GM12878 (cell line): ENCODE measurements at regions not wholly inside any gene's neighbourhood (a gene's known extent, or its start where the extent isn't known, plus 50 kb on each side); places are given as distances from the start of the nearest gene placed in this dataset.
"Not testable (repeated sequence)": the region's sequence is repeated elsewhere in the genome, so short reads cannot be mapped to it uniquely, and the experiment has no call there.

Experiments
- ATAC-seq: fragments of 200-7000 bp; cut with Tn5 transposase; 3 replicates; pipeline ENCODE4 v1.9.1; 2020; ENCODE audit warnings: mild to moderate bottlenecking, moderate library complexity
- BruUV-seq: library from RNA; stranded (reverse); fragments of 400-500 nt; replicated peaks from 2 replicates; lab custom pipeline; 2021; lab: Mats Ljungman, UMichigan
- CTCF ChIA-PET: fragments of 300-600 bp; sonication (Branson Sonifier 250); formaldehyde crosslinking; extraction: SDS; loops from one replicate; lab custom pipeline; 2021; ENCODE audit warnings: inconsistent platforms; lab: Yijun Ruan, JAX
- POLR2A ChIA-PET: fragments of 350-600 bp; formaldehyde crosslinking; extraction: SDS; loops from one replicate; lab custom pipeline; 2021; ENCODE audit warnings: inconsistent platforms; lab: Charles Lee
- RAD21 ChIA-PET: fragments of 300-600 bp; sonication (Branson Sonifier 250); formaldehyde crosslinking; loops from one replicate; lab custom pipeline; 2023; ENCODE audit warnings: antibody characterized with exemption; ENCODE audit not compliant: unreplicated experiment; lab: Charles Lee
- SMC1A ChIA-PET: fragments of 300-600 bp; sonication (Branson Sonifier 250); formaldehyde crosslinking; loops from one replicate; lab custom pipeline; 2023; ENCODE audit not compliant: unreplicated experiment, uncharacterized antibody; lab: Charles Lee
- DNase-seq: peaks from one replicate; pipeline ENCODE4 v3.0.0-alpha.2; 2011; ENCODE audit warnings: low read depth, low spot score
- FAIRE-seq: peaks from 3 replicates; lab custom pipeline; 2011; peaks lifted over from hg19 to GRCh38; lab: Jason Lieb, UNC
- H2AFZ ChIP-seq: 2 replicates; pipeline ENCODE4 v1.6.0; 2011; ENCODE audit warnings: low read depth, low read length, control low read depth; ENCODE audit not compliant: control insufficient read depth
- H3K27ac ChIP-seq: 2 replicates; pipeline ENCODE4 v1.5.1; 2011; ENCODE audit warnings: control low read depth; ENCODE audit not compliant: control insufficient read depth, insufficient read depth
- H3K27me3 ChIP-seq, 2 experiments: replicated peaks in 1 of 2; 2 replicates each; pipeline versions ENCODE4 v1.6.0 to v1.6.1; 2011; ENCODE audit warnings: low read length in 1 of 2; ENCODE audit not compliant: control insufficient read depth in 2 of 2, insufficient read depth in 2 of 2
- H3K36me3 ChIP-seq, 2 experiments: 2 replicates each; pipeline ENCODE4 v1.5.1; 2011; ENCODE audit warnings: low read length in 1 of 2; ENCODE audit not compliant: control insufficient read depth in 2 of 2, insufficient read depth in 2 of 2
- H3K4me1 ChIP-seq: 2 replicates; pipeline ENCODE4 v1.6.1; 2011; ENCODE audit warnings: mild to moderate bottlenecking, low read length, moderate library complexity, mixed read lengths; ENCODE audit not compliant: control insufficient read depth, insufficient read depth
- H3K4me2 ChIP-seq: 2 replicates; pipeline ENCODE4 v1.6.0; 2011; ENCODE audit warnings: control low read depth; ENCODE audit not compliant: control insufficient read depth, insufficient read depth
- H3K4me3 ChIP-seq: fragments of 200-600 bp; sonication (generic); 2 replicates; pipeline ENCODE4 v1.5.1; 2016
- H3K79me2 ChIP-seq: 2 replicates; pipeline ENCODE4 v1.6.0; 2011; ENCODE audit warnings: low read length; ENCODE audit not compliant: control insufficient read depth, insufficient read depth
- H3K9ac ChIP-seq: 2 replicates; pipeline ENCODE4 v1.8.0; 2011; ENCODE audit warnings: low read length, control low read depth, mixed read lengths; ENCODE audit not compliant: control insufficient read depth, insufficient read depth
- H3K9me3 ChIP-seq: replicated peaks from 3 replicates; pipeline ENCODE4 v1.5.1; 2011; ENCODE audit warnings: mild to moderate bottlenecking, low read length; ENCODE audit not compliant: control insufficient read depth, insufficient read depth
- H4K20me1 ChIP-seq: 2 replicates; pipeline ENCODE4 v1.6.0; 2011; ENCODE audit not compliant: control insufficient read depth, insufficient read depth
- BRCA1 ChIP-seq: IDR thresholded peaks from 2 replicates; pipeline ENCODE4 v1.6.1; 2011; ENCODE audit warnings: low read depth, low read length, improper control_type of control experiment
- E2F8 ChIP-seq: fragments of 450-650 bp; IDR thresholded peaks from 2 replicates; pipeline ENCODE4 v1.6.1; 2018; ENCODE audit warnings: mild to moderate bottlenecking, low read depth, moderate library complexity; ENCODE audit not compliant: partially characterized antibody
- NFYB ChIP-seq: IDR thresholded peaks from 2 replicates; pipeline ENCODE4 v1.6.1; 2011; ENCODE audit warnings: low read depth, mild to moderate bottlenecking, low read length, improper control_type of control experiment, moderate library complexity; ENCODE audit not compliant: insufficient read depth
- SUZ12 ChIP-seq: fragments of 200-600 bp; sonication (generic); IDR thresholded peaks from one replicate; pipeline ENCODE4 v1.6.1; 2018; ENCODE audit warnings: antibody characterized with exemption, mild to moderate bottlenecking; ENCODE audit not compliant: unreplicated experiment
- ZNF592 ChIP-seq: fragments of 450-650 bp; IDR thresholded peaks from 2 replicates; pipeline ENCODE4 v1.6.1; 2017; ENCODE audit warnings: mild to moderate bottlenecking, moderate library complexity
- WGBS: methylation state at CpG from one replicate; pipeline ENCODE4 v1.1.6; 2016; ENCODE audit warnings: low lambda C conversion rate; ENCODE audit not compliant: insufficient replicate concordance, insufficient coverage; ENCODE audit errors: missing lambda C conversion rate; 5-methylcytosine and 5-hydroxymethylcytosine counted together
- in situ Hi-C: fragments of 300-500 bp; cut with MboI; formaldehyde crosslinking; loops from 9 replicates; pipeline ENCODE4 v1.14.3; 2018; ENCODE audit warnings: mixed read lengths
- intact Hi-C: fragments of 100-400 bp; cut with micrococcal nuclease; formaldehyde crosslinking; loops from one replicate; pipeline ENCODE4 v1.14.2; 2022; ENCODE audit not compliant: unreplicated experiment

- H3K9me3 ChIP-seq, CTCF ChIA-PET, H3K9ac ChIP-seq, H3K4me3 ChIP-seq, in situ Hi-C loops, FAIRE-seq, H2AFZ ChIP-seq, H3K4me2 ChIP-seq, H4K20me1 ChIP-seq, H3K27ac ChIP-seq, H3K79me2 ChIP-seq, BruUV-seq, POLR2A ChIA-PET, RAD21 ChIA-PET, ATAC-seq, DNase-seq, SMC1A ChIA-PET, intact Hi-C loops, H3K36me3 ChIP-seq, H3K4me1 ChIP-seq, H3K27me3 ChIP-seq: not testable (repeated sequence)
- WGBS: 0% methylated on average over 2 of the region's 2 CpGs
These were observed 646.4 kb upstream of the LRFN5 start for GRCh38 chr14:40960257-40960656.

- H3K4me2 ChIP-seq: no peak overlapping the region
These were observed 651.6 kb upstream of the LRFN5 start for GRCh38 chr14:40955131-40955505.

More at GRCh38 chr14:40955131-40955505, 651.6 kb upstream of the LRFN5 start:
- POLR2A ChIA-PET: no interaction called here
- ATAC-seq: no peak
- no peaks in the 10 kb centered on the region for H4K20me1 ChIP-seq
- TF ChIP-seq ZNF592 (no peak), E2F8 (no peak), NFYB (no peak), BRCA1 (no peak), SUZ12 (no peak)
- RAD21 ChIA-PET: no interaction called here
- no peak overlapping the region for H3K27ac ChIP-seq
- H3K79me2 ChIP-seq: no peaks in the 10 kb centered on the region
- 31% methylated on average over 2 of the region's 2 CpGs for WGBS
- no peaks in the 10 kb centered on the region for H3K27me3 ChIP-seq
- intact Hi-C loops: no loop called here
- H3K9me3 ChIP-seq: no peaks in the 10 kb centered on the region
- in situ Hi-C loops: no loop called here
- H3K4me3 ChIP-seq: no peak overlapping the region
- no peak overlapping the region for H2AFZ ChIP-seq
- FAIRE-seq: no peak
- SMC1A ChIA-PET: no interaction called here
- no peak overlapping the region for H3K9ac ChIP-seq
- DNase-seq: no peak
- BruUV-seq: no TSS peak
- no peaks in the 10 kb centered on the region for H3K4me1 ChIP-seq
- CTCF ChIA-PET: no interaction called here
- H3K36me3 ChIP-seq: no peaks in the 10 kb centered on the region
